ENCODE measurements at regions not wholly inside any gene's neighbourhood (a gene's known extent, or its start where the extent isn't known, plus 50 kb on each side); places are given as distances from the start of the nearest gene placed in this dataset.

DNA sequence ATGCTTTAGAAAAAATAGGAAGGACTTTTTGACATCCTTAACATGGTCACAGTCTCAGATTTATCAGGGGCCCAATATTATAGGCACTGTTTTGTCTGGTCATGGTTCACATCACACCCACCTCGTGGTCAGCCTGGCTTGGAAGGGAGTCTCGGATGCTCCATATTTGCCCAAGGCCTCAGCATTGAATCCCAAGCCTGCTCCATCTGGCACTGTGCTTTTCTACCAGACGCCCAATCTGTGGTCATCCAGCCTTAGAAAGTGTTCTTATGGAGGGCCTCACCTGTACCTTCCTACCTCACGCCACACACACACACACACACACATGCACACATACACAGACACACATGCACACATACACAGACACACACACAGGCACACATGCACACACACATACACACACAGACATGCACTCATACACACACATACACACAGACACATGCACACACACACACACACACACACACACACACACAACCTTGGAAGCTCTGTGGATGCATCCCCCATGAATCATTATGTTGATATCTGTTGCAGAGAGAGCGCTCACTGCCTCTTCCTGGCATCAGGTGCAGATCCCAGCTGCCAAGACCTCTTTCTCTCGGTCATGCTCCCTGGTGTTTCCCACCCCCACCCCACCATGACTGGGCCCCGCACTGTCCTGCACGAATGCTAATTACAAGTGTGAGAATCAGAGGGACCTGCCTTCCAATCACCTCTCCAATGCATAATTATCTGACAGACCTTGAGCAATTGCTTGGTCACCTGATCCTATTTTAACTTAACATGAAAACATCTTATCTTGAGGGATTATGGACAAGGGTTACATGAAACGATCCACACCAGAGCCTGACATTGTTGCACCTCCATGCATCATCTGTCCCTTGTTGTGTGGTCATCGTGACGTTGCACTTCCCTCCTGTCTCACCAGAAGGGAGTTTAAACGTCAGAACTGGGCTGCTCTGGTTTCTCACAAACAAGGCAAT, 122.7 kb upstream of the TMEM72 start:
- no peak for DNase-seq

GRCh38 chr10:44792119-44792775, 118.9 kb upstream of the TMEM72 start:
- DNase-seq, result no peak

DNA sequence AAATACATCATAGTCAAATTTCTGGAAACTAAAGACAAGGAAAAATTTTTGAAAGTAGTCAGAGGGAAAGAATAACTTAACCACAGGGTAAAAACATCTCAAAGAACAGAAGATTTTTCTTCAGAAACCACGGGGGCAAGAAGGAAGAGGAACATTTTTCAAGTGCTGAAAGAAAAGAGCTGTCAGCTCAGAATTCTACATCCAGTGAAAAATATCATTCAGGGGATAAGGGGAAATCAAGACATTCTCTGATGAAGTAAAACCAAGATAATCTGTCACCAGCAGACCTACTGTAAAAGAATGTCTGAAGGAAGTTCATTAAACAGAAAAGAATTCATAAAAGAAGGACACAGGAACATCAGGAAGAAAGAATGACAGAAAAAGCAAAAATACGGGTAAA, 111.2 kb upstream of the TMEM72 start:
- no peak for DNase-seq

- peak; percentile 6 for DNase-seq
These were observed 109.5 kb upstream of the TMEM72 start for GRCh38 chr10:44801383-44802327.

DNA sequence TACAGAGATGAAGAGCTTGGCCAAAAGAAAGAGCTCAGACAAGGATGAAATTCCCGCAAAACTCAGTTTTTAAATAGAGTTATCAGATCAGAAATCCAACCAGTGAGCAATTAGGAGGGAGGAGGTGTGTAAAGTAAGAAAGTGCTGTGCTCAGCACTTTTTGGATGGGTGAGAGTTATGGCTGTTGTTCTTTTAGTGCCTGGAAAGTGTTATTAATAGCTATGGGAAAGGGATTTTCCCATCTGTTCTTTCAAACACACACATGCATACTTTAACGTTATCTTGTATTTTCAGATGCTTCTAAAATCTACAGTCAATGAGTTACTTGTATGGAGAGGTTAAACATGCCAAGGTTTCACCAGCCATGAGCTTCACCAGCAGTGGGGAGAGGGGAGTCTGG, 107.3 kb upstream of the TMEM72 start:
- no peak for DNase-seq

GRCh38 chr10:44804661-44805060, 106.5 kb upstream of the TMEM72 start:
- no peak for DNase-seq

- DNase-seq, result no peak
These were observed 105.5 kb upstream of the TMEM72 start for GRCh38 chr10:44805466-44806210.

DNA sequence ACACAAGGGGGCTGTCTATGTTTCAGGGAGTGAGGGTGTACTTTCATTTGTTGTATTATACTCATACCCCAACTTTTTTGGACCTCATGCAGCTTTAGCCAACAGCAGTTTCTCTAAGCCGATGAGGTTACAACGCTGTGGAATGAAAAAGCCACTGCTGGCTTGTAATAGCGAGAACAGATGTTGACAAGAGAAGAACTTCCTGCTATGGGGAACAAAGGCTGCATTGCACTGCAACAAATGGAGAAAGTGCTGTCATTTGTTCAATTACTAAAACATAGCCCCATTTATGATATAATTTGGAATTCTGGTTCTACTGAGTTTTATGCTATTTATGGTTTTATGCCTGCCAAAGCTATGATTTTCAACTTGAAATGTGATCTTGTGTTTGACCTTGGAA, 104.2 kb upstream of the TMEM72 start:
- no peak for DNase-seq

DNA sequence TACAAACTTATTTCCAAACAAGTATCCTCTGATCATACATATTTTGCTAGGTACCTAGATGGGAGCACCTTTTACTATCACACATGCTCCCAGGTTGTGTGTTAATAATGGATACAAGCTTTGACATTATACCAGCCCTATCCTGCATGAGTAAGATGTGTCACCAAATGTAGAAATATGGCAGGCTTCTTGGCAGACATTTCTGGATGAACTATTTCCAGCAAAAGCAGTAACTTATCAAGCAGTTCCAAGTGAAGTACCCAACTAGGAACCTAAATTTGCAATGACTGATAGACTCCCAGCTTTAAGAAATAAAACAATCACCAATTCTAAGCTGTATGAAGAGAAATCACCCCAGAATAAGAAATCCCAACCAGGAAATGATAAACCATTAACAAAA, 103.7 kb upstream of the TMEM72 start:
- DNase-seq, result no peak

GRCh38 chr10:44809647-44810046, 101.5 kb upstream of the TMEM72 start:
- no peak for DNase-seq

- no peak for DNase-seq
These were observed 100.1 kb upstream of the TMEM72 start for GRCh38 chr10:44811072-44811471.

GRCh38 chr10:44813201-44813600, 97.9 kb upstream of the TMEM72 start:
- DNase-seq, result no peak

- no peak for DNase-seq
These were observed 96.2 kb upstream of the TMEM72 start for GRCh38 chr10:44814929-44815328.

GRCh38 chr10:44818041-44818649, 93.0 kb upstream of the TMEM72 start:
- no peak for DNase-seq

DNA sequence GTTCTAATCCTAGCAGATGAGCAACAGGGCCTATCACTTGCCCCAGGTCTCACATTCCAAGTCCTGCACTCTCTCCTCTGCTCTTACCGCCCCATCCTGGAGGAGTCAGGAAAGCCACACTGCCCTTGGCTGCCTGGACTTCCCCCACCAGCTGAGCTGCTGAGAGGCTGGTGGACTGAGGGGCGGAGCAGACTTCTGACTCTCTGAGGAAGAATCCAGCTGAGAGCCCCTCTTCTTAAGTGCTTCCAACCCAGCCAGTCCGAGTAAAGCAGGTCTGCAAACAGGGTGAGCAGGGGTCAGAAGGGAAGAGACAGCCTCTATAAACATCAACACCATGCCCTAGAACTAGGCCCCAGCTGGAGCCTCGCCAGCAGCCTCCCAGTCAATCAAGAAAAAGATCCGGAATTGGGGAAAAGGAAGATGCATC, 92.4 kb upstream of the TMEM72 start:
- DNase-seq, result no peak

GRCh38 chr10:44820094-44820493, 91.0 kb upstream of the TMEM72 start:
- no peak for DNase-seq

DNA sequence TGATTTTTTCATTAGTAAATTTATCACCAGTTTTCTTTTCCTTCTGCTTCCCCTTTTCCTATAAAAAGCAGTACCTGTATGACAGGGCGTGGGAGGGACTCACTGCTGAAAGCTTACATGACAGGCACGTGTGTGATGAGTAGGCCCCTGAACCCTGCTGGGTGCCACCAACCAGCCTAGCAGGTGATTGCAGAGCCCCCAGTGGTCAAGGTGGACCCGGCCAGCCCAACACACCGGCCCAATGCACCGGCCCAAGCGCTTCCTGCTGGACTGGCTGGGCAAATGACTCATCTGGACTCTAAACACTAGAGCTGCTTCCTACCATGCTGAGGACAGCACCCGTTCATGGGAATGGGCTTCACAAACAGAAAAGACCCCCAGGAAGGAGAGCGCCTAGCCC, 89.8 kb upstream of the TMEM72 start:
- no peak for DNase-seq

- DNase-seq, result no peak
These were observed 88.8 kb upstream of the TMEM72 start for GRCh38 chr10:44822349-44822748.

DNA sequence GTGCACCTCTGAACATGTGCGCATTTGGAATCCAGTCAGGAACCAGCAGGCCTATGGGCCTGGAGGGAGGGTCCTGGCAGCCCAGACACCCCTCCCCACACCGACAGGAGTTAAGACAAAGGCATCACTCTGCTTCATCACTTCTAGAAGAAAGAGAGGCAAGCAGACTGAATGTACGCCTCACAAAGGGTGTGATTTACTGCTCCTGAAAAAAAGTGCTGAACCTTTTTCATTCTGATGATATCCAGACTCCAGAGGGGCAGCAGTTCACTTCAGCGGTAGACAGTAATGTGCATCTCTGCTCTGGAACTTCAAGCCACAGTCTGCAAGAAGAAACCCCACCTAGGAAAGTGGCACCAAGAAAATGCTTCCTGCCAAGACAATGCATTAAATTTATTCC, 88.2 kb upstream of the TMEM72 start:
- DNase-seq, result no peak

DNA sequence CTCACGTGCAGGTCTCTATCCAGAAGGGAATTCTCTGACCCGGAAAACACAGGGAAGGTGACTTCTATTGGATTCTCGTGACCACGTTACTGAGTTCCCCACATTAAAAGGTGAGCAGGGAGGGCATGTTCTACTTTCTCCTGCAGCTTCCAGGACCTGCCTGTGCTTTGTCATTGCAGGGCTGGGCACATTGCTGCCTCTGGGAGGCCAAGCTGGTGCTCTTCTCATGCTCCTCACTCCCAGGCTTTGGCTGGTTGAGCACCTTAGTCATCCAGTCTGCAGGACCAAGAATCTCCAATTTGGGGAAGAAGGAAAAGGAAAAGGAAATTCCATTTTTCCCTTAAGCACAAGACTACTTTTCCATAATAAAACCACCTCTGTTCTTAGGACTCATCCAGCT, 86.5 kb upstream of the TMEM72 start:
- DNase-seq, result no peak

- no peak for DNase-seq
These were observed 83.6 kb upstream of the TMEM72 start for GRCh38 chr10:44827431-44828006.

All from NCI-H1694 (cell line).